IPS-20b (cell line): ENCODE measurements at regions not wholly inside any gene's neighbourhood (a gene's known extent, or its start where the extent isn't known, plus 50 kb on each side); places are given as distances from the start of the nearest gene placed in this dataset.
A peak's percentile ranks its signal among the peaks of the same experiment; 100 is the strongest.
"Not testable (repeated sequence)": the region's sequence is repeated elsewhere in the genome, so short reads cannot be mapped to it uniquely, and the experiment has no call there.

Experiments used
- H3K27ac ChIP-seq: one replicate; pipeline ENCODE4 v1.5.1; 2013; ENCODE audit warnings: low read length
- H3K27me3 ChIP-seq: 2 replicates; pipeline ENCODE4 v1.6.1; 2013; ENCODE audit warnings: mild to moderate bottlenecking, low read length, inconsistent platforms; ENCODE audit not compliant: insufficient read depth
- H3K36me3 ChIP-seq: 2 replicates; pipeline ENCODE4 v1.6.1; 2013; ENCODE audit warnings: low read depth, mild to moderate bottlenecking, inconsistent platforms, low read length, moderate library complexity; ENCODE audit not compliant: insufficient read depth
- H3K4me1 ChIP-seq: 2 replicates; pipeline ENCODE4 v1.6.1; 2013; ENCODE audit warnings: mild to moderate bottlenecking, control low read depth, inconsistent platforms, low read length, moderate library complexity; ENCODE audit not compliant: insufficient read depth
- H3K4me3 ChIP-seq: 2 replicates; pipeline ENCODE4 v1.5.1; 2013; ENCODE audit warnings: mild to moderate bottlenecking, low read length, inconsistent platforms
- H3K9ac ChIP-seq: 2 replicates; pipeline ENCODE4 v1.6.1; 2013; ENCODE audit warnings: low read depth, mild to moderate bottlenecking, inconsistent platforms, low read length, moderate library complexity
- H3K9me3 ChIP-seq: 2 replicates; pipeline ENCODE4 v1.6.1; 2013; ENCODE audit warnings: mild to moderate bottlenecking, low read depth, low read length, inconsistent platforms; ENCODE audit not compliant: insufficient read depth

- Histone ChIP-seq H3K9ac (no peak overlapping the region), H3K27ac (no peak overlapping the region), H3K9me3 (peaks cover 6% of the 10 kb centered on the region), H3K27me3 (no peaks in the 10 kb centered on the region), H3K4me1 (peaks cover 26% of the 10 kb centered on the region), H3K4me3 (peak overlapping the region; percentile 4; the same call in 1 of the 2 replicates), H3K36me3 (no peaks in the 10 kb centered on the region)
Observed at GRCh38 chr14:71430678-71431376, 501.4 kb upstream of the RGS6 start.

- H3K4me3 ChIP-seq: no peak overlapping the region
- H3K4me1 ChIP-seq: peaks cover 26% of the 10 kb centered on the region
- H3K27ac ChIP-seq: no peak overlapping the region
- no peaks in the 10 kb centered on the region for H3K9me3 ChIP-seq
- no peaks in the 10 kb centered on the region for H3K27me3 ChIP-seq
- H3K36me3 ChIP-seq: no peaks in the 10 kb centered on the region
- H3K9ac ChIP-seq: no peak overlapping the region
Observed at GRCh38 chr14:71432334-71433110, 499.7 kb upstream of the RGS6 start.

- H3K27me3 ChIP-seq: no peaks in the 10 kb centered on the region
- H3K27ac ChIP-seq: no peak overlapping the region
- H3K36me3 ChIP-seq: no peaks in the 10 kb centered on the region
Observed at GRCh38 chr14:71433303-71433702, 498.9 kb upstream of the RGS6 start.

GRCh38 chr14:71435641-71436040 is 496.6 kb upstream of the RGS6 start:
- not testable (repeated sequence) for H3K4me1 ChIP-seq, H3K27ac ChIP-seq, H3K4me3 ChIP-seq, H3K9me3 ChIP-seq, H3K36me3 ChIP-seq, H3K9ac ChIP-seq, H3K27me3 ChIP-seq

More at GRCh38 chr14:71433303-71433702, 498.9 kb upstream of the RGS6 start:
- H3K9ac ChIP-seq: peak overlapping the region; percentile 14; the same call in 1 of the 2 replicates
- peaks cover 25% of the 10 kb centered on the region for H3K4me1 ChIP-seq
- no peak overlapping the region for H3K4me3 ChIP-seq
- H3K9me3 ChIP-seq: no peaks in the 10 kb centered on the region

GRCh38 chr14:71437870-71438269 is 494.4 kb upstream of the RGS6 start:
- Histone ChIP-seq H3K9me3 (no peaks in the 10 kb centered on the region), H3K4me1 (no peaks in the 10 kb centered on the region; the same call in 1 of the 2 replicates), H3K36me3 (no peaks in the 10 kb centered on the region), H3K9ac (no peak overlapping the region), H3K4me3 (no peak overlapping the region), H3K27ac (no peak overlapping the region), H3K27me3 (no peaks in the 10 kb centered on the region)

- Histone ChIP-seq H3K27ac (no peak overlapping the region), H3K4me1 (no peaks in the 10 kb centered on the region; the same call in 1 of the 2 replicates), H3K36me3 (no peaks in the 10 kb centered on the region), H3K27me3 (no peaks in the 10 kb centered on the region), H3K9me3 (no peaks in the 10 kb centered on the region), H3K4me3 (no peak overlapping the region), H3K9ac (no peak overlapping the region)
Observed at GRCh38 chr14:71438684-71439083, 493.5 kb upstream of the RGS6 start.

GRCh38 chr14:71441126-71441525 is 491.1 kb upstream of the RGS6 start:
- no peak overlapping the region for H3K27ac ChIP-seq
- H3K9me3 ChIP-seq: no peaks in the 10 kb centered on the region
- no peak overlapping the region for H3K4me3 ChIP-seq
- H3K4me1 ChIP-seq: no peaks in the 10 kb centered on the region; the same call in 1 of the 2 replicates
- no peaks in the 10 kb centered on the region for H3K27me3 ChIP-seq
- H3K9ac ChIP-seq: no peak overlapping the region
- no peaks in the 10 kb centered on the region for H3K36me3 ChIP-seq

GRCh38 chr14:71444030-71444822 is 488.0 kb upstream of the RGS6 start:
- Histone ChIP-seq H3K9me3 (no peaks in the 10 kb centered on the region), H3K9ac (no peak overlapping the region), H3K4me3 (no peak overlapping the region), H3K27me3 (no peaks in the 10 kb centered on the region), H3K27ac (no peak overlapping the region), H3K36me3 (no peaks in the 10 kb centered on the region), H3K4me1 (no peaks in the 10 kb centered on the region)

- H3K4me3 ChIP-seq: no peak overlapping the region
- no peak overlapping the region for H3K9ac ChIP-seq
- no peaks in the 10 kb centered on the region for H3K27me3 ChIP-seq
- no peaks in the 10 kb centered on the region for H3K36me3 ChIP-seq
- H3K27ac ChIP-seq: no peak overlapping the region
- H3K4me1 ChIP-seq: no peaks in the 10 kb centered on the region
- H3K9me3 ChIP-seq: no peaks in the 10 kb centered on the region
Observed at GRCh38 chr14:71448431-71449315, 483.6 kb upstream of the RGS6 start.

- H3K27ac ChIP-seq: no peak overlapping the region
- H3K4me3 ChIP-seq: no peak overlapping the region
- H3K9me3 ChIP-seq: no peaks in the 10 kb centered on the region
- no peak overlapping the region for H3K9ac ChIP-seq
- no peaks in the 10 kb centered on the region for H3K4me1 ChIP-seq
- no peaks in the 10 kb centered on the region for H3K27me3 ChIP-seq
- H3K36me3 ChIP-seq: no peaks in the 10 kb centered on the region
Observed at GRCh38 chr14:71449316-71450055, 482.7 kb upstream of the RGS6 start.
